GM18499 (cell line): ENCODE measurements at regions not wholly inside any gene's neighbourhood (a gene's known extent, or its start where the extent isn't known, plus 50 kb on each side); places are given as distances from the start of the nearest gene placed in this dataset.

Experiments
- ATAC-seq: cut with Tn5 transposase; IDR thresholded peaks from one replicate; pipeline ENCODE4 v1.9.1; 2021; ENCODE audit warnings: moderate number of reproducible peaks; ENCODE audit not compliant: insufficient read depth, unreplicated experiment

- no peak for ATAC-seq
These were observed 118.7 kb upstream of the LARGE1 start for GRCh38 chr22:34038801-34039555.

GRCh38 chr22:34045311-34045710 is 125.0 kb upstream of the LARGE1 start:
- no peak for ATAC-seq

DNA sequence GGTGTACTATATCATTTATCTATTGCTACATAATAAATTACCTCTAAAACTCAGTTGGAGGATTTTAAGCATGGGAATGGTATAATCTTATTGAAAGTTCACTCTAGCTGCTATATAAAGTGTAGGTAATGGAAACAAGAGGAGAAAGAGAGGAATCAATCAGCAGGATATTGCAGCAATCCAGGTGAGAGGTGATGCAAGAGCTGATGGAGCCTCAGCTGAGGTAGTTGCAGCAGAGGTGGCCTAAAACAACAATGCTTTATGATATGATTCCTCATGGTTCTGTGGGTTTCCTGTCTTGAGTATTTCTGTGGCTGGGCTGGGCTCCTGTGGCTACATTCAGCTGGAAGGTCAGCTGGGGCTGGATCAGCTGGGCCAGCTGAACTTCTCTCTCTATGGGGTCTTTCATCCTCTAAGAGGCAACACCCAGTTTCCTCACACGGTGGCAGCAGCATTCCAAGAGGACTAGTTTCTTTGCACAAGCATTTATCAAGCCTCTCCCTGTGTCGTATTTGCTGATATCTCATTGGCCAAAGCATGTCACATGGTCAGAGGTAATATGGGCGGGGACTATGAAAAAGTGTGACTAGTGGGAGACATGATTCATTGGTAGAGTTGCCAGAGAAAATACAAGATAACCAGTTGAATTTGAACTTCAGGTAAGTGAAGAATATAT is 135.4 kb upstream of the LARGE1 start:
- no peak for ATAC-seq

DNA sequence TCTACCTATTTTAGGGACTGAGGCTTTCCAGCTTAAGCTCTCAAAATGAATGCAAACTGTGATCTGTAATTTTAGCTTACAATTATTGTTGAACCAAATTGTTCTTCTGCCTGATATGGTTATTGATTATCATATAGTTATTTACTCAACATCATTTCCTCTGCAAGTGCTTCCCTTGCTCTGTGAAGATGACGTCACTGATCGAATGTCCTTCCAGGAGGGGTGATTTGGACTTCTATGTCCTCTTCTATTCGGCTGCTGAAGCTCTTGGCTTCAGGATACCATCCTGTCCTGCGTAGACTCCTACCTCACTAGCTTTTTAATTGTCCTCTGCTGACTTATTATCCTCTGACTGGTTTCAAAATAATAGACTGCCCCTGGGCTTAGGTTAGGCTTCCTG is 137.4 kb upstream of the LARGE1 start:
- no peak for ATAC-seq

DNA sequence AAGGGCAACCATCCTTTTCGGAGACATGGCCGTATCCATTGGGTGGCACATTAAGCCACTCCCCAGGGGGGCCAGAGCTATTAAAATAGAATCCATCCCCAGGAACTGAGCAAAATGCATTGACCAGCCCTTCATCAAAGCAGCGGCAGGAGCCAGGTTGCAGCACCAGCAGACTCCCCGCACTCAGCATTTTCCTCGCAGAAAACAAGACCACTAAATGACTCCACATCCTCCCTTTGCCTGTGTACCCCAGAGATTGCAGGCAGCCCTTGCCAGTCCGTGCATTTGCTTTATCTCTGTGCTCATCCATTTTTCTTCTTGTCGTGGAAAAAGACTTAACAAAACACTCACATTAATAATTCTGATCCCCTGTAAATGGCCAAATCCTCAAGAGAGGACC is 144.4 kb upstream of the LARGE1 start:
- no peak for ATAC-seq

- ATAC-seq = no peak
These were observed 146.8 kb upstream of the LARGE1 start for GRCh38 chr22:34067031-34067430.

DNA sequence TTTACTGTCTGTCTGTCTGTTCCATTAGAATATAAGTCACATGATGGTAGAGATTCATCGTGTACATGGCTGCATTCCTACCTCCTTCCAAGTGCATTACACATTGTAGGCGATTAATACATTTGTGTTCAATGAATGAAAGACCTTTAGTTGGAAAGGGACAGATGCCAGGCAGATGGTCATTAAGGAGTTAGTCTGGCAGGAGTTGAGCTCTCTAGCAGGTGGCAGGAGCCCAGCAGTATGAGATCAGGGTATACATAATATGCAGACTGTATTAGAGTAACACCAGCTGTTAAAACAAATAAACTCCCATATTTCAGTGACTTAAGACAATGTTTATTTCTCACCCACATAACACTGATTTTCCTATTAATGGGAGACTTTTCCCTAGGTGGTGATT is 147.7 kb upstream of the LARGE1 start:
- ATAC-seq = no peak

- no peak for ATAC-seq
These were observed 149.8 kb upstream of the LARGE1 start for GRCh38 chr22:34070051-34070450.

DNA sequence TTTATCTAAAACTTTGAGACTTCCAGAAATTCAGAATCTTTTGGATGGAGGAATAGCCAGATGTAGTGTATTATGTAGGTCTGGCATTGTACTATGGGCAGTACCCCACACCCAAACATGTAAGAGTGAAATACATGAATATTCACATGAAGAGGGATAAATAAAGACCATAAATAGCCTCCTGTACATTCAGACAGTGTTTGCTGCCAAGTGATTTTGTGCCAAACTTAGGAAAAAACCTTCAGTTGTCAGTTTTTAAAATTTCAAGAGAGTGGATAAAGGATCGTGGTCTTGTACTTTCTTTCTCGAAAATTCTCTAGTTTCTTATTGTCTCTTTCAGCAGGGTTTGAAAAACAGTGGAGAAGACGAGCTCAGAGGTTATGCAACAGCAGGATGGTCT is 150.3 kb upstream of the LARGE1 start:
- ATAC-seq = no peak

GRCh38 chr22:34072585-34072984 is 152.3 kb upstream of the LARGE1 start:
- ATAC-seq = no peak

DNA sequence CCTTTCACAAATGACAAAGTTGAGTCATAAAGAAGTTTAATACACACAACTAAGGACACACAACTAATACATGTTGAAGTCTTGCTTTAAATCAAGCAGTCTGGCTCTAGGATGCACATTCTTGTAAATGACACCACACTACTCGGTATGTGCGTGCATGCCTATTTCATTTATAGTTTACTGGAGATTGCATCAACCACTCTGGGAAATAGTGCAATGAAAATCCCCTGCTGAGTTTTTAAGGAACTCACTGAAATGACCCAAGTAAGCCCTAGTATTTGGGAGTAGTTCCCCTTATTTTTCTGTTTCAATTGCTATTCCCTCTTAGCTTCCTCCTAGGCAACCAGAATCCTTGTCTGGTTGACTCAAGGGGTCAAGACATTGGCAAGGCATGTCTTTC is 160.2 kb upstream of the LARGE1 start:
- no peak for ATAC-seq

DNA sequence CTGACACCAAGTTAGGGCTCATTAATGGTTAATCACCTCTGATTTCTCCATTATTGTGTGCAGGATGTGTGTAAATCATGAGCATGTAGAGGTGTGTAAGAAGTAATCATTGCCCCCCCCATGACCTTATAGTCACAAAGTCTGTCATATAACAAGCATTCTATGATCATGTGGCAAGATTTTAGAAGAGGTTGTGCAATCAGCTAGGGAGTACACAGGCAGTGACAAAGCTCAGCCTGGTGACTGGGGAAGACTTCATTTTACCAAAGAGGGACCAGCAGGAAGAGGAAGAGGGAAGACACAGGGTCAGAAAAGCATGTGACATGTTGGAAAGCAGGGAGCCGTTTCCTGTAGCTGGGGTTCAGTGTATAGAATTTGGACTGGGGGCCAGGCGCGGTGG is 176.5 kb upstream of the LARGE1 start:
- ATAC-seq = no peak

- ATAC-seq = no peak
These were observed 179.0 kb upstream of the LARGE1 start for GRCh38 chr22:34099278-34099677.

DNA sequence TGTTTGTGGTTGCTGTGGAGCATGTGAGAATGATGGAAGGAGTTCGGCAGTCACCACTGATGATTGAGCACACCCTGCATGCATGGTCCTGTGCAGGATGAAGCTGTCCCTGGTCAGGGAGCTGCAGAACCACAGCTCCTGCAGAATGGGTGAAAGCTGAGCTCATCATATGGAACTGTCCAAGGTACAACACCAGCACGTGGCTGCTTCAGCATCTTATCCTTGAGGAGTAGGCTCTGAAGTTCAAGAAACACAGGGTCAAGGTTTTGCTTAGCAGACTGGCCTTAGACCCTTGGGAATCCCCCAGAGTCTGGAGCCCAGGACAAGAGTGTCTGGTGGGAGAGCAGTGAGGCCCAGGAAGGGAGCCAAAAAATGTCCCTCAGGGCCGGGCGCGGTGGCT is 182.4 kb upstream of the LARGE1 start:
- no peak for ATAC-seq

GRCh38 chr22:34105461-34106062 is 185.3 kb upstream of the LARGE1 start:
- no peak for ATAC-seq

DNA sequence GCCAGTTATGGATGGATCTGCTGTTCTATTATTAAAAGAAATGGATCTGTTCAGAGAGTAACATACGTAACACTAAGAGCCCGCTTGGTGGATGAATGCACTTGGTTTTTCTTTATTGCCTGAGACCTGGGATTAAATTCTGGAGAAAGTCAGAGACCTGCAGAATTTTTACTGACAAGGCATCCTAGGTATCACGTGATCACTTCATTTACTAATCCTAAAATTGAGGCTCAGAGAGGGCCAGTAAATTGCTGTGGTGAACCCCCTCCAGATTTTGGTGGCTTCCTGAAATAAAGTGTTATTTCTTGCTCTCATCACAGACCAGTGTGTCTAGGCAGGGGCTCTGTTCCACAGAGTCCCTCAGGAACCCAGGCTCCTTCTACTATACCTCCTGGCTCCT is 187.9 kb upstream of the LARGE1 start:
- no peak for ATAC-seq

DNA sequence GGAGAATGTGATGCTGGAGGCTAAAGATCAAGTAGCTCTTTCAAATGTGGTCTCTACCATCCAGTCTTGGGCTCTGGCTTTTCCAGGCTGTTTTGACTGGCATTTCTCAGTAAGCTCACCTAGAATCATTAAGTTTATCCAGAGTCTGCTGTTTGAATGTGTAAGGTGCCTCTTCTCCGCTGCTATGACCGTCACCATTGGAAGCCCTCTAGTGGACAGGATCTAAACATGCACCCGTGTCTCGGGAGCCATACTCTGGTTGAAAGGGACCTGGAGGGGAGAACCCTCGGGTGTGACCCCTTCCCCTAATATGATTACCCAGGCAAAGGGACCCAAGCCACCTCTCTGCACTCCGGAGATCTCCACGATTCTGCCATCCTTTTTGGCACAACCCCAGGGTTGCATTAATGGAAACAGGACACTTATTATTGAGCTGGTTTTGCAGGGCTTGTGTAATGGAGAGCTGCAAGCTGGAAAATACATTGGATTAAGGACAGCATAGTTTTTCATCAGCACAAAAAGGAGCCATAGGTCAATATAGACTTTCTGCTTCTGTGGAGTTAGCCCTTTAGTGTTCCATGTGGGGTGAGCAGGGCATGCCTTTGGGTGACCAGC is 191.0 kb upstream of the LARGE1 start:
- no peak for ATAC-seq

- ATAC-seq = no peak
These were observed 193.1 kb upstream of the LARGE1 start for GRCh38 chr22:34113381-34113780.

DNA sequence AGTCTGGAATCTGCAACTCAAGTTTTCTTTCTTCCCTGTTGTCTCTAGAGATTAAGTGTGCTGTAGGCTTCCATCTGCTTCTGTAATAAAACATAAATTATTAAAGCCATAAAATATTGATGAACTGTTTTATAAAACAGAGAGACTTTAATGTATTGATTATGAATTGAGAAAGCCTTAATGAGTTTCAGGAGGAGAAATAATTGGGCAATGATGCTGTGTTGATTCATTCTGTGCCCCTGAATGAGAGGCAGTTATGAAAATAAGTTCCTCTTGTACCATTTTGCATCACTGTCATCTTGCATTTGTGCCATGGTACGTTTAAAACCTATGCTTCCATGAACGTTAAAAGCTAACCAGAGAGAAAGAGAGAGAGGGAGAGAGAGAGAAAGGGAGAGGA is 194.1 kb upstream of the LARGE1 start:
- ATAC-seq = no peak

GRCh38 chr22:34115722-34116121 is 195.4 kb upstream of the LARGE1 start:
- ATAC-seq = no peak

- no peak for ATAC-seq
These were observed 195.8 kb upstream of the LARGE1 start for GRCh38 chr22:34116126-34116525.
